Spleen (tissue), 7 donors: ENCODE measurements at regions not wholly inside any gene's neighbourhood (a gene's known extent, or its start where the extent isn't known, plus 50 kb on each side); places are given as distances from the start of the nearest gene placed in this dataset.

ENCODE experiments used
- CTCF ChIP-seq, 11 experiments: fragments of 200-600 bp in 7 of 11; fragments of 450-650 bp in 4 of 11; sonication (generic) in 4 of 11; IDR thresholded peaks in 8 of 11; conservative IDR thresholded peaks in 3 of 11; 1 replicate in 7 of 11; 2 replicates in 4 of 11; pipeline versions ENCODE4 v1.4.0 to v1.8.0; 2016 to 2021; ENCODE audit warnings: antibody characterized with exemption in 11 of 11, inconsistent platforms in 4 of 11, mild to moderate bottlenecking in 1 of 11
- POLR2A ChIP-seq, 3 donors: fragments of 450-650 bp; IDR thresholded peaks; one replicate each; pipeline ENCODE4 v1.5.1; 2017; ENCODE audit warnings: antibody characterized with exemption in 3 of 3, mild to moderate bottlenecking in 1 of 3
- POLR2AphosphoS5 ChIP-seq, 3 donors: sonication (generic); formaldehyde crosslinking; IDR thresholded peaks; one replicate each; pipeline ENCODE4 v1.5.1; 2017; ENCODE audit warnings: antibody characterized with exemption in 3 of 3
- donor health status: DM: no; HTN: no; CAD: no; lungs with moderate emphysema.
- donor health status: DM: no; HTN: no; CAD: no.
- donor health status: DM: no; HTN: no; CAD: no.

GRCh38 chr5:158082696-158083287 is 223.8 kb upstream of the CLINT1 start:
- TF ChIP-seq CTCF (IDR thresholded peaks at IDR 0.05 in 8 of 11, conservative IDR thresholded peaks at IDR 0.05 in 3 of 11) (no peak), POLR2A (IDR thresholded peaks at IDR 0.05) (no peak), POLR2AphosphoS5 (IDR thresholded peaks at IDR 0.05) (no peak)
